SK-N-SH treated with all-trans-retinoic acid at 6 μM for 48 hours (cell line): ENCODE measurements at regions not wholly inside any gene's neighbourhood (a gene's known extent, or its start where the extent isn't known, plus 50 kb on each side); places are given as distances from the start of the nearest gene placed in this dataset.
"Not testable (repeated sequence)": the region's sequence is repeated elsewhere in the genome, so short reads cannot be mapped to it uniquely, and the experiment has no call there.

Experiments used
- ATAC-seq: fragments of 200-7000 bp; cut with Tn5 transposase; 3 replicates; pipeline ENCODE4 v1.9.1; 2020; ENCODE audit warnings: mild to moderate bottlenecking, moderate library complexity
- BACH2 ChIP-seq: fragments of 250-450 bp; sonication (Bioruptor Pico); IDR thresholded peaks from 2 replicates; pipeline ENCODE4 v1.9.0; 2021; ENCODE audit warnings: mild to moderate bottlenecking, borderline replicate concordance
- CSDC2 ChIP-seq: fragments of 250-450 bp; sonication (Bioruptor Pico); IDR thresholded peaks from 2 replicates; pipeline ENCODE4 v1.5.0; 2020; ENCODE audit warnings: mild to moderate bottlenecking, moderate library complexity
- ESRRG ChIP-seq: fragments of 250-450 bp; sonication (Bioruptor Pico); IDR thresholded peaks from 2 replicates; pipeline ENCODE4 v1.6.1; 2021; ENCODE audit warnings: mild to moderate bottlenecking
- GLIS3 ChIP-seq: fragments of 250-450 bp; sonication (Bioruptor Pico); IDR thresholded peaks from 2 replicates; pipeline ENCODE4 v1.5.0; 2020; ENCODE audit warnings: mild to moderate bottlenecking, moderate library complexity
- OSR1 ChIP-seq: fragments of 250-450 bp; sonication (Bioruptor Pico); IDR thresholded peaks from 2 replicates; pipeline ENCODE4 v1.8.0; 2022; ENCODE audit warnings: moderate library complexity, mild to moderate bottlenecking, inconsistent platforms
- PPARA ChIP-seq: fragments of 250-450 bp; sonication (Bioruptor Pico); IDR thresholded peaks from 2 replicates; pipeline ENCODE4 v1.5.0; 2020; ENCODE audit warnings: mild to moderate bottlenecking, borderline replicate concordance
- RARB ChIP-seq: fragments of 250-450 bp; sonication (Bioruptor Pico); IDR thresholded peaks from 2 replicates; pipeline ENCODE4 v1.8.0; 2021; ENCODE audit warnings: mild to moderate bottlenecking, moderate library complexity
- SNAI2 ChIP-seq: fragments of 250-450 bp; sonication (Bioruptor Pico); IDR thresholded peaks from 2 replicates; pipeline ENCODE4 v1.5.0; 2020; ENCODE audit warnings: mild to moderate bottlenecking, moderate library complexity
- TCF4 ChIP-seq: fragments of 250-450 bp; sonication (Bioruptor Pico); IDR thresholded peaks from 2 replicates; pipeline ENCODE4 v1.8.0; 2021; ENCODE audit warnings: mild to moderate bottlenecking, moderate library complexity, borderline replicate concordance
- TOX ChIP-seq: fragments of 250-450 bp; sonication (Bioruptor Pico); IDR thresholded peaks from 2 replicates; pipeline ENCODE4 v1.8.0; 2021; ENCODE audit warnings: mild to moderate bottlenecking, moderate library complexity, borderline replicate concordance
- ZC3H10 ChIP-seq: fragments of 250-450 bp; sonication (Bioruptor Pico); IDR thresholded peaks from 2 replicates; pipeline ENCODE4 v1.5.1; 2021; ENCODE audit warnings: mild to moderate bottlenecking, moderate library complexity
- ZFP3 ChIP-seq: fragments of 250-450 bp; sonication (Bioruptor Pico); IDR thresholded peaks from 2 replicates; pipeline ENCODE4 v1.5.0; 2020; ENCODE audit warnings: mild to moderate bottlenecking, moderate library complexity
- ZFP30 ChIP-seq: fragments of 450-650 bp; formaldehyde crosslinking; IDR thresholded peaks from 2 replicates; pipeline ENCODE4 v1.5.0; 2022; ENCODE audit warnings: mild to moderate bottlenecking, moderate library complexity
- ZNF565 ChIP-seq: fragments of 450-650 bp; formaldehyde crosslinking; conservative IDR thresholded peaks from 2 replicates; pipeline ENCODE4 v1.5.0; 2020; ENCODE audit warnings: low read depth, mild to moderate bottlenecking, moderate library complexity
- ZNF70 ChIP-seq: fragments of 450-650 bp; formaldehyde crosslinking; IDR thresholded peaks from 2 replicates; pipeline ENCODE4 v1.5.0; 2020; ENCODE audit warnings: mild to moderate bottlenecking, moderate library complexity
- ZNF8 ChIP-seq: fragments of 450-650 bp; formaldehyde crosslinking; IDR thresholded peaks from 2 replicates; pipeline ENCODE4 v1.5.0; 2020; ENCODE audit warnings: mild to moderate bottlenecking, moderate library complexity
- TF ChIP-seq, protein P1 (sequence below): fragments of 250-450 bp; sonication (Bioruptor Pico); IDR thresholded peaks from 2 replicates; pipeline ENCODE4 v1.5.1; 2021; ENCODE audit warnings: mild to moderate bottlenecking, moderate library complexity
- TF ChIP-seq, protein P2 (sequence below): fragments of 250-450 bp; sonication (Bioruptor Pico); IDR thresholded peaks from 2 replicates; pipeline ENCODE4 v1.8.0; 2021; ENCODE audit warnings: low read depth, mild to moderate bottlenecking, moderate library complexity, borderline replicate concordance
- TF ChIP-seq, protein P3 (sequence below): fragments of 250-450 bp; sonication (Bioruptor Pico); IDR thresholded peaks from 2 replicates; pipeline ENCODE4 v1.5.1; 2020; ENCODE audit warnings: low read depth, mild to moderate bottlenecking, moderate library complexity
- TF ChIP-seq, protein P4 (sequence below): fragments of 250-450 bp; sonication (Bioruptor Pico); IDR thresholded peaks from 2 replicates; pipeline ENCODE4 v1.8.0; 2020; ENCODE audit warnings: mild to moderate bottlenecking, moderate library complexity, borderline replicate concordance
- TF ChIP-seq, protein P5 (sequence below): fragments of 250-450 bp; sonication (Bioruptor Pico); IDR thresholded peaks from 2 replicates; pipeline ENCODE4 v1.5.0; 2020; ENCODE audit warnings: mild to moderate bottlenecking, moderate library complexity

DNA sequence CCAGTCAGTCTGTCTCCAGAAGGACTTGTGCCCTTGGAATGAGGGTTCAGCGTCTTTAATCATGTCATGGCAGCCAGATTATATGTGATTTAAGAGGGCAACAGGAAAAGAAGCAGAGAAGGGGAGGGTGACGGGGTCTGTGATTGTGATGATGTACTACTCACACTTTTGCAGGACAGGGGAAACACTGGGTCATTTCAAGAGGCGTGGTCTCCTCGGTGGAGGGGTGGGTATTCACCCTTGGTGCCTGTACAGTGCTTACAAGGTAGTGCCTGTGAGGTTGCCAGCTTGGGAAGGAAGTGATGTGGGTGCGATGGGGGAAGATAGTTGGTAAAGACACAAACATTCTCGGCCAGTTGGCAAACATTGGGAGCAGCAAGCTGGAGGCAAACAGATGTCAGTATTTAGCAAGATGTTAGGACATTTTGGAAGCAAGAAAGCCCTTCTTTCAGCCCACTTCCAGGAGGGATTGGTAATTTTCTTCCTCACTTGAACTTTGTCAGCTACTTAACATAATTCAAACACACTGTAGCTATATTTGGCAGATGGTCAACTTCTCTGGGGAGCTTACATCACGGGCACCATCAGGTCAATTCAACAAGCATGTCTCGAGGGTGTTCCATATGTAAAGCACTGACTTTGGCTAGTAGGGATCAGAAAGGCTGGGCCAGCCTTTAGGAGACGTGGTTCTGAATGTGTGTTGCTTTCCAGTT, 71.4 kb upstream of the ROPN1 start:
- ATAC-seq = peak; percentile 59
- TF ChIP-seq OSR1 (CRISPR knock-in tag) (no peak), GLIS3 (CRISPR knock-in tag) (no peak), TCF4 (CRISPR knock-in tag) (no peak), ZC3H10 (no peak), ZNF565 (no peak), PPARA (CRISPR knock-in tag) (no peak), ZFP30 (CRISPR knock-in tag) (no peak), TOX (CRISPR knock-in tag) (no peak), ZNF70 (CRISPR knock-in tag) (no peak), CSDC2 (no peak), SNAI2 (CRISPR knock-in tag) (no peak), ZFP3 (CRISPR knock-in tag) (no peak), BACH2 (CRISPR knock-in tag) (no peak), ZNF8 (no peak), RARB (CRISPR knock-in tag) (no peak)
- TF ChIP-seq, protein P1, sequence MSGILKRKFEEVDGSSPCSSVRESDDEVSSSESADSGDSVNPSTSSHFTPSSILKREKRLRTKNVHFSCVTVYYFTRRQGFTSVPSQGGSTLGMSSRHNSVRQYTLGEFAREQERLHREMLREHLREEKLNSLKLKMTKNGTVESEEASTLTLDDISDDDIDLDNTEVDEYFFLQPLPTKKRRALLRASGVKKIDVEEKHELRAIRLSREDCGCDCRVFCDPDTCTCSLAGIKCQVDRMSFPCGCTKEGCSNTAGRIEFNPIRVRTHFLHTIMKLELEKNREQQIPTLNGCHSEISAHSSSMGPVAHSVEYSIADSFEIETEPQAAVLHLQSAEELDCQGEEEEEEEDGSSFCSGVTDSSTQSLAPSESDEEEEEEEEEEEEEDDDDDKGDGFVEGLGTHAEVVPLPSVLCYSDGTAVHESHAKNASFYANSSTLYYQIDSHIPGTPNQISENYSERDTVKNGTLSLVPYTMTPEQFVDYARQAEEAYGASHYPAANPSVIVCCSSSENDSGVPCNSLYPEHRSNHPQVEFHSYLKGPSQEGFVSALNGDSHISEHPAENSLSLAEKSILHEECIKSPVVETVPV (CRISPR knock-in tag) = no peak
- TF ChIP-seq, protein P2, sequence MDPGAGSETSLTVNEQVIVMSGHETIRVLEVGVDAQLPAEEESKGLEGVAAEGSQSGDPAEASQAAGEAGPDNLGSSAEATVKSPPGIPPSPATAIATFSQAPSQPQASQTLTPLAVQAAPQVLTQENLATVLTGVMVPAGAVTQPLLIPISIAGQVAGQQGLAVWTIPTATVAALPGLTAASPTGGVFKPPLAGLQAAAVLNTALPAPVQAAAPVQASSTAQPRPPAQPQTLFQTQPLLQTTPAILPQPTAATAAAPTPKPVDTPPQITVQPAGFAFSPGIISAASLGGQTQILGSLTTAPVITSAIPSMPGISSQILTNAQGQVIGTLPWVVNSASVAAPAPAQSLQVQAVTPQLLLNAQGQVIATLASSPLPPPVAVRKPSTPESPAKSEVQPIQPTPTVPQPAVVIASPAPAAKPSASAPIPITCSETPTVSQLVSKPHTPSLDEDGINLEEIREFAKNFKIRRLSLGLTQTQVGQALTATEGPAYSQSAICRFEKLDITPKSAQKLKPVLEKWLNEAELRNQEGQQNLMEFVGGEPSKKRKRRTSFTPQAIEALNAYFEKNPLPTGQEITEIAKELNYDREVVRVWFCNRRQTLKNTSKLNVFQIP = no peak
- TF ChIP-seq, protein P3, sequence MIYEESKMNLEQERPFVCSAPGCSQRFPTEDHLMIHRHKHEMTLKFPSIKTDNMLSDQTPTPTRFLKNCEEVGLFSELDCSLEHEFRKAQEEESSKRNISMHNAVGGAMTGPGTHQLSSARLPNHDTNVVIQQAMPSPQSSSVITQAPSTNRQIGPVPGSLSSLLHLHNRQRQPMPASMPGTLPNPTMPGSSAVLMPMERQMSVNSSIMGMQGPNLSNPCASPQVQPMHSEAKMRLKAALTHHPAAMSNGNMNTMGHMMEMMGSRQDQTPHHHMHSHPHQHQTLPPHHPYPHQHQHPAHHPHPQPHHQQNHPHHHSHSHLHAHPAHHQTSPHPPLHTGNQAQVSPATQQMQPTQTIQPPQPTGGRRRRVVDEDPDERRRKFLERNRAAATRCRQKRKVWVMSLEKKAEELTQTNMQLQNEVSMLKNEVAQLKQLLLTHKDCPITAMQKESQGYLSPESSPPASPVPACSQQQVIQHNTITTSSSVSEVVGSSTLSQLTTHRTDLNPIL (CRISPR knock-in tag) = no peak
- TF ChIP-seq, protein P4, sequence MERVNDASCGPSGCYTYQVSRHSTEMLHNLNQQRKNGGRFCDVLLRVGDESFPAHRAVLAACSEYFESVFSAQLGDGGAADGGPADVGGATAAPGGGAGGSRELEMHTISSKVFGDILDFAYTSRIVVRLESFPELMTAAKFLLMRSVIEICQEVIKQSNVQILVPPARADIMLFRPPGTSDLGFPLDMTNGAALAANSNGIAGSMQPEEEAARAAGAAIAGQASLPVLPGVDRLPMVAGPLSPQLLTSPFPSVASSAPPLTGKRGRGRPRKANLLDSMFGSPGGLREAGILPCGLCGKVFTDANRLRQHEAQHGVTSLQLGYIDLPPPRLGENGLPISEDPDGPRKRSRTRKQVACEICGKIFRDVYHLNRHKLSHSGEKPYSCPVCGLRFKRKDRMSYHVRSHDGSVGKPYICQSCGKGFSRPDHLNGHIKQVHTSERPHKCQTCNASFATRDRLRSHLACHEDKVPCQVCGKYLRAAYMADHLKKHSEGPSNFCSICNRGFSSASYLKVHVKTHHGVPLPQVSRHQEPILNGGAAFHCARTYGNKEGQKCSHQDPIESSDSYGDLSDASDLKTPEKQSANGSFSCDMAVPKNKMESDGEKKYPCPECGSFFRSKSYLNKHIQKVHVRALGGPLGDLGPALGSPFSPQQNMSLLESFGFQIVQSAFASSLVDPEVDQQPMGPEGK = no peak
- TF ChIP-seq, protein P5, sequence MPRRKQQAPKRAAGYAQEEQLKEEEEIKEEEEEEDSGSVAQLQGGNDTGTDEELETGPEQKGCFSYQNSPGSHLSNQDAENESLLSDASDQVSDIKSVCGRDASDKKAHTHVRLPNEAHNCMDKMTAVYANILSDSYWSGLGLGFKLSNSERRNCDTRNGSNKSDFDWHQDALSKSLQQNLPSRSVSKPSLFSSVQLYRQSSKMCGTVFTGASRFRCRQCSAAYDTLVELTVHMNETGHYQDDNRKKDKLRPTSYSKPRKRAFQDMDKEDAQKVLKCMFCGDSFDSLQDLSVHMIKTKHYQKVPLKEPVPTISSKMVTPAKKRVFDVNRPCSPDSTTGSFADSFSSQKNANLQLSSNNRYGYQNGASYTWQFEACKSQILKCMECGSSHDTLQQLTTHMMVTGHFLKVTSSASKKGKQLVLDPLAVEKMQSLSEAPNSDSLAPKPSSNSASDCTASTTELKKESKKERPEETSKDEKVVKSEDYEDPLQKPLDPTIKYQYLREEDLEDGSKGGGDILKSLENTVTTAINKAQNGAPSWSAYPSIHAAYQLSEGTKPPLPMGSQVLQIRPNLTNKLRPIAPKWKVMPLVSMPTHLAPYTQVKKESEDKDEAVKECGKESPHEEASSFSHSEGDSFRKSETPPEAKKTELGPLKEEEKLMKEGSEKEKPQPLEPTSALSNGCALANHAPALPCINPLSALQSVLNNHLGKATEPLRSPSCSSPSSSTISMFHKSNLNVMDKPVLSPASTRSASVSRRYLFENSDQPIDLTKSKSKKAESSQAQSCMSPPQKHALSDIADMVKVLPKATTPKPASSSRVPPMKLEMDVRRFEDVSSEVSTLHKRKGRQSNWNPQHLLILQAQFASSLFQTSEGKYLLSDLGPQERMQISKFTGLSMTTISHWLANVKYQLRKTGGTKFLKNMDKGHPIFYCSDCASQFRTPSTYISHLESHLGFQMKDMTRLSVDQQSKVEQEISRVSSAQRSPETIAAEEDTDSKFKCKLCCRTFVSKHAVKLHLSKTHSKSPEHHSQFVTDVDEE = no peak
- TF ChIP-seq, all 23 proteins: peak for 0

DNA sequence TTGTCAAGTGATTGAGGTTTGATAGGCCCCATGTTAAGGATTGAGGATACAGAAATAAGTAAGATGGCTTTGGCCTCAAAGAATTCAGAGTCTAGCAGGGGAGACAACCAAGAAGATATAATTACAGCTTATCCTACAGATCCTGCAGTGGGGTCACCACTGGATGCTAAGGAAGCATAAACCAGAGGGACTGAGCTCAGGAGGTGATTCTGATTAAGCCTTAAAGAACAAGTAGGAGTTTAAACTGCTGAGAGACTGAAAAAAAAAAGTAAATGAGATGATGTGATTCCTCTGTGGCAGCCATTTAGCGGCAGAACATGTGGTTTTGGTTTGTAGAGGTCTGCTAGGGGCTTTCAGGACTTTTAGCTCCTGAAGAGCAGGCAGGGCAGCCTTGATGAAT, 72.1 kb upstream of the ROPN1 start:
- TF ChIP-seq BACH2 (CRISPR knock-in tag) = no peak
- TF ChIP-seq TCF4 (CRISPR knock-in tag) = peak; percentile 49; the same call in 1 of the 2 replicates
- peak; percentile 92 for TF ChIP-seq ZNF70 (CRISPR knock-in tag)
- no peak for TF ChIP-seq TOX (CRISPR knock-in tag)
- no peak for TF ChIP-seq RARB (CRISPR knock-in tag)
- TF ChIP-seq ESRRG (CRISPR knock-in tag) = no peak
- no peak for TF ChIP-seq OSR1 (CRISPR knock-in tag)
- peak; percentile 80; the same call in 1 of the 2 replicates for TF ChIP-seq ZFP3 (CRISPR knock-in tag)
- TF ChIP-seq ZFP30 (CRISPR knock-in tag) = no peak
- ATAC-seq = peak; percentile 20; the same call in 1 of the 3 replicates

DNA sequence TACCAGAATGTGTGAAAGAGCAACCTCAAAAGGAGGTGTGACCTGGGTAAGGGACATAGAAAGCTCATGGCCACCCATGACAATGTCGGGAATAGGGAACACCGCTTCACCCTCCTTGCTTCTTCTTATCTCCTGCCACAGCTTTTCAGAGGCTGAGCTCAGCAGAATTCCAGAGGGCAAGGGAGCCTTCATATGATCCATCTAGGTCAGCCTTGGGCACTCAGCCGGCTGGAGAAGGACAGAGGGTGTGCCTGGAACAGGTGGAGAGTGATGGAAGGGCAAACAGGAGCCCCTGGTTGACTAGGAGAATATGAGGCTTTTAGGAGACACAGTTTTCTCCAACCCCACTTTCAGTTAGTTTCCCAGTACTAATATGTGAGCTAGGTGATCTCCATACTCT, 74.6 kb upstream of the ROPN1 start:
- ATAC-seq = not testable (repeated sequence)
